Gastroesophageal sphincter (tissue), 3 donors: ENCODE measurements at regions not wholly inside any gene's neighbourhood (a gene's known extent, or its start where the extent isn't known, plus 50 kb on each side); places are given as distances from the start of the nearest gene placed in this dataset.

Experiments used
- EP300 ChIP-seq: sonication (generic); formaldehyde crosslinking; IDR thresholded peaks from one replicate; pipeline ENCODE4 v1.6.1; 2017; ENCODE audit warnings: antibody characterized with exemption, mild to moderate bottlenecking
- POLR2A ChIP-seq, 2 donors: fragments of 450-650 bp; IDR thresholded peaks; one replicate each; pipeline ENCODE4 v1.6.1; 2017; ENCODE audit warnings: antibody characterized with exemption in 2 of 2, mild to moderate bottlenecking in 2 of 2, moderate library complexity in 1 of 2
- POLR2AphosphoS5 ChIP-seq: sonication (generic); formaldehyde crosslinking; IDR thresholded peaks from one replicate; pipeline ENCODE4 v1.6.1; 2017; ENCODE audit warnings: antibody characterized with exemption
- TF ChIP-seq, protein P1 (sequence below), 4 experiments: fragments of 200-600 bp in 2 of 4; fragments of 450-650 bp in 2 of 4; sonication (generic) in 1 of 4; IDR thresholded peaks; one replicate each; pipeline ENCODE4 v1.5.1; 2017 to 2019; ENCODE audit warnings: antibody characterized with exemption in 4 of 4, mild to moderate bottlenecking in 2 of 4, moderate library complexity in 2 of 4

DNA sequence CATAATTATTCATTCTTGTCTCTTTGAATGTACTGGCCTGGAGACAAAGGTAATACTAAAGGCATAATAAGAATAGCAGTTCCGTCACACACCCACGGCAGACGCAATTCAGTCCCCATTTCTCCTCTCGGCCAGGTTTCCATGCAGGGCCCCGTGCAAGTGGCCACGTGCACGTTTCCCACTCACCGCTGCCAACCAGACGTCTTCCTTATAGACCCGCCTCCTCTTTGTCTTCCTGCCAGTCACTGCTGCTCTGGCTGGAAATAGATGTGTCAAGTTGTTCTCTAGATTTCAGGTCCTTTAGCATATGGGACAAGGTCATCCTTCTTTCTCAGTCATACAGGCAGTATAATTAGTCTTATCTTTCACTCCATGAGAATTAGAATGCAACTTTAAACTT is 204.3 kb downstream of the SUCLA2 start:
- TF ChIP-seq EP300 (no peak), POLR2AphosphoS5 (no peak), POLR2A (IDR thresholded peaks at IDR 0.05) (no peak)
- TF ChIP-seq, protein P1, sequence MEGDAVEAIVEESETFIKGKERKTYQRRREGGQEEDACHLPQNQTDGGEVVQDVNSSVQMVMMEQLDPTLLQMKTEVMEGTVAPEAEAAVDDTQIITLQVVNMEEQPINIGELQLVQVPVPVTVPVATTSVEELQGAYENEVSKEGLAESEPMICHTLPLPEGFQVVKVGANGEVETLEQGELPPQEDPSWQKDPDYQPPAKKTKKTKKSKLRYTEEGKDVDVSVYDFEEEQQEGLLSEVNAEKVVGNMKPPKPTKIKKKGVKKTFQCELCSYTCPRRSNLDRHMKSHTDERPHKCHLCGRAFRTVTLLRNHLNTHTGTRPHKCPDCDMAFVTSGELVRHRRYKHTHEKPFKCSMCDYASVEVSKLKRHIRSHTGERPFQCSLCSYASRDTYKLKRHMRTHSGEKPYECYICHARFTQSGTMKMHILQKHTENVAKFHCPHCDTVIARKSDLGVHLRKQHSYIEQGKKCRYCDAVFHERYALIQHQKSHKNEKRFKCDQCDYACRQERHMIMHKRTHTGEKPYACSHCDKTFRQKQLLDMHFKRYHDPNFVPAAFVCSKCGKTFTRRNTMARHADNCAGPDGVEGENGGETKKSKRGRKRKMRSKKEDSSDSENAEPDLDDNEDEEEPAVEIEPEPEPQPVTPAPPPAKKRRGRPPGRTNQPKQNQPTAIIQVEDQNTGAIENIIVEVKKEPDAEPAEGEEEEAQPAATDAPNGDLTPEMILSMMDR (IDR thresholded peaks at IDR 0.05), result no peak
